ENCODE measurements at regions not wholly inside any gene's neighbourhood (a gene's known extent, or its start where the extent isn't known, plus 50 kb on each side); places are given as distances from the start of the nearest gene placed in this dataset.

- Mint-ChIP-seq H3K27me3 (ENCODE audit: unreplicated experiment) (peaks cover 4% of the 10 kb centered on the region), H3K9me3 (ENCODE audit: unreplicated experiment) (no peaks in the 10 kb centered on the region), H3K36me3 (ENCODE audit: low read depth, unreplicated experiment) (no peaks in the 10 kb centered on the region), H3K4me1 (ENCODE audit: unreplicated experiment) (peaks cover 37% of the 10 kb centered on the region), H3K4me3 (ENCODE audit: unreplicated experiment) (peak overlapping the region; percentile 79), H3K27ac (ENCODE audit: unreplicated experiment) (peak overlapping the region; percentile 97)
- DNase-seq (ENCODE audit: low spot score) = peak; percentile 56
- no peak for TF ChIP-seq CTCF (IDR thresholded peaks at IDR 0.05; ENCODE audit: unreplicated experiment)
Observed at GRCh38 chr1:108057541-108057940, 92.6 kb upstream of the VAV3 start.

GRCh38 chr1:108056436-108056990 lies 91.5 kb upstream of the VAV3 start:
- Mint-ChIP-seq H3K27ac (ENCODE audit: unreplicated experiment) (peak overlapping the region; percentile 97), H3K9me3 (ENCODE audit: unreplicated experiment) (no peaks in the 10 kb centered on the region), H3K4me1 (ENCODE audit: unreplicated experiment) (peaks cover 37% of the 10 kb centered on the region), H3K27me3 (ENCODE audit: unreplicated experiment) (peaks cover 4% of the 10 kb centered on the region), H3K4me3 (ENCODE audit: unreplicated experiment) (no peak overlapping the region), H3K36me3 (ENCODE audit: low read depth, unreplicated experiment) (no peaks in the 10 kb centered on the region)
- no peak for DNase-seq (ENCODE audit: low spot score)
- TF ChIP-seq CTCF (IDR thresholded peaks at IDR 0.05; ENCODE audit: unreplicated experiment) = no peak

- Mint-ChIP-seq H3K4me3 (ENCODE audit: unreplicated experiment) (no peak overlapping the region), H3K4me1 (ENCODE audit: unreplicated experiment) (peaks cover 46% of the 10 kb centered on the region), H3K9me3 (ENCODE audit: unreplicated experiment) (no peaks in the 10 kb centered on the region), H3K36me3 (ENCODE audit: low read depth, unreplicated experiment) (no peaks in the 10 kb centered on the region), H3K27me3 (ENCODE audit: unreplicated experiment) (peaks cover 7% of the 10 kb centered on the region), H3K27ac (ENCODE audit: unreplicated experiment) (peak overlapping the region; percentile 14)
- DNase-seq (ENCODE audit: low spot score) = no peak
- no peak for TF ChIP-seq CTCF (IDR thresholded peaks at IDR 0.05; ENCODE audit: unreplicated experiment)
Observed at GRCh38 chr1:108055387-108055786, 90.4 kb upstream of the VAV3 start.

- Mint-ChIP-seq H3K9me3 (ENCODE audit: unreplicated experiment) (no peaks in the 10 kb centered on the region), H3K36me3 (ENCODE audit: low read depth, unreplicated experiment) (no peaks in the 10 kb centered on the region), H3K4me3 (ENCODE audit: unreplicated experiment) (no peak overlapping the region), H3K27me3 (ENCODE audit: unreplicated experiment) (peaks cover 7% of the 10 kb centered on the region), H3K27ac (ENCODE audit: unreplicated experiment) (no peak overlapping the region), H3K4me1 (ENCODE audit: unreplicated experiment) (peaks cover 48% of the 10 kb centered on the region)
- no peak for DNase-seq (ENCODE audit: low spot score)
- TF ChIP-seq CTCF (IDR thresholded peaks at IDR 0.05; ENCODE audit: unreplicated experiment) = no peak
Observed at GRCh38 chr1:108054396-108054795, 89.4 kb upstream of the VAV3 start.

GRCh38 chr1:108053270-108054013 lies 88.5 kb upstream of the VAV3 start:
- no peak overlapping the region for H3K4me3 Mint-ChIP-seq (ENCODE audit: unreplicated experiment)
- no peaks in the 10 kb centered on the region for H3K9me3 Mint-ChIP-seq (ENCODE audit: unreplicated experiment)
- H3K4me1 Mint-ChIP-seq (ENCODE audit: unreplicated experiment) = peaks cover 45% of the 10 kb centered on the region
- no peaks in the 10 kb centered on the region for H3K36me3 Mint-ChIP-seq (ENCODE audit: low read depth, unreplicated experiment)
- DNase-seq (ENCODE audit: low spot score) = no peak
- H3K27ac Mint-ChIP-seq (ENCODE audit: unreplicated experiment) = no peak overlapping the region
- H3K27me3 Mint-ChIP-seq (ENCODE audit: unreplicated experiment) = peaks cover 7% of the 10 kb centered on the region
- no peak for TF ChIP-seq CTCF (IDR thresholded peaks at IDR 0.05; ENCODE audit: unreplicated experiment)
